ENCODE measurements at regions not wholly inside any gene's neighbourhood (a gene's known extent, or its start where the extent isn't known, plus 50 kb on each side); places are given as distances from the start of the nearest gene placed in this dataset.

DNA sequence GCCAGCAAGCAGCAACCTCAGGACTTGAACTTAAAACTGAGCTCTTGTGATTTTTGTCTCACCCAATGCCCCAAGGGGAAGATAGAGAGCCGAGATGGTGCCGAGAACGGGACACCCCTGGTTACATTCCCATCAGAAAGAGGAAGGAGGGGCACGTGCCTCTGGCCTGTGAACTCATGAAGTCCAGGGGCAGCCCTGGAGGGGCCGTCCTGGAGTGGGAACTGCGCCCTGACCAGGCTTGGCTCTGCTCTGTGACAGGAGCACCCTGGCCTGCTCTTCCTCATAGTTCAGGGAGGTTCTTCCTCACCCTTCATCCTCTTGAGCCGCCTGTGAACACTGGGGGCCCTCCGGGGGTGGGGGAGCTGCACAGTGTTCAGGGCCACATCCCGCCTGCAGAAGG lies 130.3 kb upstream of the FOXF1 start:
- H3K4me3 ChIP-seq (ENCODE audit: low read depth, low read length), result no peak overlapping the region
- no peak for TF ChIP-seq CTCF (IDR thresholded peaks at IDR 0.05; ENCODE audit: insufficient read depth, low read length)
- DNase-seq (ENCODE audit: low read depth), result no peak

DNA sequence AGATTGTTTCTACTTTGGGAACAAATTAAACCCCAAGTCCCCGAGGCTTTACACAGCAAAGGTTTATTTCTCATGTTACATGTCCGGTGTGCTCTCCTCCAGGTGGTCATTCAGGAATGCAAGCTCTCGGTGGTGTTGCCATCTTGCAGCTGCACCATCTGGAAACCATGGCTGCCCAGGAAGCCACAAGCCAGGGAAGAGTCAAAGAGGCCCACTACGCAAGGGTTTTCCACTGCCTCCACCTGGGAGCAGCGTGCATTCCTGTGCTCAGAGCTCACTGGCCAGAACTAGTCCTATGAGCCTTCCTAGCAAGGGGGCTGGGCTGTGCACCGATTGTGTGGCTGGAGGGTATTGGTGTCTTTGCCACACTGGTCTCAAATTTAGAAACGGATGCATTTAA lies 128.8 kb upstream of the FOXF1 start:
- no peak for DNase-seq (ENCODE audit: low read depth)
- TF ChIP-seq CTCF (IDR thresholded peaks at IDR 0.05; ENCODE audit: insufficient read depth, low read length), result no peak
- H3K4me3 ChIP-seq (ENCODE audit: low read depth, low read length), result no peak overlapping the region

DNA sequence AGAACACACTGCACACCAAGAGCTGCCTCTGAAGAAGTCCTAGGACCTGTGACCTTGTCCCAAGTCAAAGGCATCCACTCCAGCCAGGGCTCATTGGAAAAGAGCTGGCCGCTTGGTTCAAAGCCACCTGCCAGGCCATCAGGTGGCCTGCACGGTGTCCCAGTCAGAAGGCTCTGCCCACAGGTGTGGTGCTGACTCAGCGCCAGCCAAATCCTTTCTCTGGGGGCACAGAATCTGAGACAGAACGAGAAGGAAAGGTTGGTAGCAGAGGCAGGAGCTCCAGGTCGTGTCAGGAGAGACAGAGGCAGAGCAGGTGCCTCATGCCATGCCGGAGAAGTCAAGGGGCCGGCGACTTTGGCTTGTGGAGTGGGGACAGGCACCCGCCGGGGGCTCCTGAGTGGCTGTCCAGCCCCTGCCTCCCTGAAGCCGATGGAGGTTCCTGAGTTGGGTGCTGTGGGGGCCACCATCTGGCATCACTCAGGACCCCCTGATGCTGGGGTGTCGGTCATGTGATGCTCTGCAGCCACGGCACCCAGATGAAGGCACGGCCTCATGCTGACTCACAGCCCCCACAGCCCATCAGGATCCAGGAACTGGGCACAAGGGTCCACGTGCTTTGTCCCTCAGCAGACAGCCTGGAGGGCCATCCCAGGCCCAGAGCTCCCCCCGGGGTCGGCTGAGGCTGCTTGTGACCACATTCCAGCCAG lies 128.1 kb upstream of the FOXF1 start:
- no peak overlapping the region for H3K4me3 ChIP-seq (ENCODE audit: low read depth, low read length)
- no peak for DNase-seq (ENCODE audit: low read depth)
- TF ChIP-seq CTCF (IDR thresholded peaks at IDR 0.05; ENCODE audit: insufficient read depth, low read length), result no peak

DNA sequence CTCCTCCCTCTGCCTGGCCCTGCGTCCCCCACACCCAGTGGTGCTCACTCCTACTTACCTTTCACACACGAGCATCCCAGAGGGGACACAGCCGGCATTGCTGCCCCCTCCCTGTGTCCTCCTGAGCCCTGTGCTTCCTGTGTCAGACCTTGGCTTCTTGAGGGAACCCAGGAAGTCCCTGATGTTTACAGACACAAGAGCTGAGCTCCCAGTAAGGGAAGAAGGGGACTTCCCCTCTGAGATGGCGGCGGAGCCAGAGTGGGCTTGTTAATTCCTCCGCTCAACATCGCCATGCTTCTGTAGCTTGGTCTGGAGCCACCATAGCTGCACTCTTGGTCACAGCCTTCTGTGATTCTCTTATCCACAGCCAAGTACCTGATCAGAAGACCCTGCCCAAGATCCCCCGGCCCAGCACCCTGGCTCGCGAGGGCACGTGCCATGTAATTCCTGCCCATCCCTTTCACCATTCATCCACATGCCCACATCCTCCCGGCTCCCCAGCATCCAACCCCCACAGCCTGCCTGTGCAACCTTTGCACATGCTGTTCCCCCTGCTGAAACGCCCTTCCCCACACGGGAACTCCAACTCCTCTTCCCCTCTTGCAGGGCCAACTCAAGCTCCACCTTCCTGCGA lies 127.4 kb upstream of the FOXF1 start:
- TF ChIP-seq CTCF (IDR thresholded peaks at IDR 0.05; ENCODE audit: insufficient read depth, low read length), result no peak
- no peak overlapping the region for H3K4me3 ChIP-seq (ENCODE audit: low read depth, low read length)
- DNase-seq (ENCODE audit: low read depth), result no peak

GRCh38 chr16:86383488-86384262 lies 126.7 kb upstream of the FOXF1 start:
- H3K4me3 ChIP-seq (ENCODE audit: low read depth, low read length), result no peak overlapping the region
- DNase-seq (ENCODE audit: low read depth), result peak; percentile 89
- TF ChIP-seq CTCF (IDR thresholded peaks at IDR 0.05; ENCODE audit: insufficient read depth, low read length), result no peak

DNA sequence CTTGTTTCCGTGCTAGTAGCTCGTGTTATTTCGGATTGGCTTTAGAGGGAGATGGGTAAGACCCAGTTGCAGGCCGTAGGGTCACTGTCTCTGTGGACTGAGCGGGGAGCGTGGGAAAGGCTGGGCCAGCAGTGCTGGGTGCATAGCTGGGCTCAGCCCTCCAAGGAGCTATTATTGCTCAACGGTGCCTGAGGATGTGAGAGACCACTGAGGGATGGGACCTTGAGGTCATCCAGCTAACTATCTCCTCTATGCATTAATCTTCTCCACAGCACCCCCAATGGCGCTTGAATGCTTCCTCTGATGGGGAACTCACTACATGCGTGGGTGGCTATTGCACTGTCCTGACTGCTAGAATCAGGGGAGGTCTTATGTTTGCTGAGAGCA lies 126.1 kb upstream of the FOXF1 start:
- H3K4me3 ChIP-seq (ENCODE audit: low read depth, low read length), result no peak overlapping the region
- no peak for DNase-seq (ENCODE audit: low read depth)
- no peak for TF ChIP-seq CTCF (IDR thresholded peaks at IDR 0.05; ENCODE audit: insufficient read depth, low read length)

Measured in fibroblast of the aortic adventitia (primary cell).